UCSD-AML1 (cell line): ENCODE measurements at regions not wholly inside any gene's neighbourhood (a gene's known extent, or its start where the extent isn't known, plus 50 kb on each side); places are given as distances from the start of the nearest gene placed in this dataset.
"Not testable (repeated sequence)": the region's sequence is repeated elsewhere in the genome, so short reads cannot be mapped to it uniquely, and the experiment has no call there.

Source experiments
- DNase-seq: peaks from one replicate; lab custom pipeline; 2025; ENCODE audit not compliant: unreplicated experiment; lab: John Stamatoyannopoulos, UW

DNA sequence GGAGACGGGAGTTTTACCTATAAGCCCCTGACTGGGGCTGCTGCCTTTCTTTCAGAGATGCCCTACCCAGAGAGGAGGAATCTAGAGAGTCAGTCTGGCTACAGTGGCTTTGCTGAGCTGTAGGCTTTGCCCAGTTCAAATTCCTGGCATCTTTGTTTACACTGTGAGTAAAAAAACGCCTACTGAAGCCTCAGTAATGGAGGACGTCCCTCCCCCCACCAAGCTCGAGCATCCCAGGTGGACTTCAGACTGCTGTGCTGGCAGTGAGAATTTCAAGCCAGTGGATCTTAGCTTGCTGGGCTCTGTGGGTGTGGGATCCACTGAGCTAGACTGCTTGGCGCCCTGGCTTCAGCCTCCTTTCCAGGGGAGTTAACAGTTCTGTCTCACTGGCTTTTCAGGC lies 237.1 kb upstream of the NT5E start:
- DNase-seq = not testable (repeated sequence)

DNA sequence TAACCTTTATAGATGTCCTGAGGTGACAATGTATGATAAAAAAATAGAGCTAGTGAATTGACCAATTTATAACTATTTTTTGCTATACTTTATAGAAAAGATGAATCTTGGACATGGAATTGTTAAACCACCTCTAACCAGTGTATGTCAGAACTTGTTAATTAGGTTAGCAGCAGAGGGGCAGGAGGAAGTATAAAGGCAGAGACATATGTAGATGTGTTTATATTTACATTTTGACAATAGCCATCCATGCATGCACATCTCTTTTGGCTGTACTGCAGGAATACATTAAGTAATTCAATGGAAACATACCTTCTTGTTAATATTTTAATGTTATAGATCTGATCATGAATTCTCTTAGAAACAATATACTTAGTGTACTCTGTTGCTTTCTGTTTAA lies 254.6 kb upstream of the NT5E start:
- DNase-seq = no peak

DNA sequence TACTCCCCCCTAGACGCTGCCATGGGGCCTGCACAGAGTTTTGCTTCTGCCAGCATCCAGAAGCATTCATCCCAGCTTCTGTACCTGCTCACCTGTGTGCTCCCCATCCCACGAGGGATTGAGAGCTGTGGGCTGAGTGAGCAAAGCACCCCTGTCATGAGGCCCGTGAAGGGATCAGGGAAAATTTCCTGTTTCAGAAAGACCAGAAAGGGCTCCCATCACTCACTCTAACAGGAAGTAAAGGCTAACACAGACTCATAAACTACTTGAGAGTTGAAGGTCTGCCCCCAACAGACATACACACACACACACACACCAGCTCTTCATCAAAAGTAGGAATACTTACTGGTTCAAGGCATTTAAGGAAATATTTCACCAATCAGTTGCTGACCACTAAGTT lies 256.5 kb upstream of the NT5E start:
- DNase-seq = no peak

DNA sequence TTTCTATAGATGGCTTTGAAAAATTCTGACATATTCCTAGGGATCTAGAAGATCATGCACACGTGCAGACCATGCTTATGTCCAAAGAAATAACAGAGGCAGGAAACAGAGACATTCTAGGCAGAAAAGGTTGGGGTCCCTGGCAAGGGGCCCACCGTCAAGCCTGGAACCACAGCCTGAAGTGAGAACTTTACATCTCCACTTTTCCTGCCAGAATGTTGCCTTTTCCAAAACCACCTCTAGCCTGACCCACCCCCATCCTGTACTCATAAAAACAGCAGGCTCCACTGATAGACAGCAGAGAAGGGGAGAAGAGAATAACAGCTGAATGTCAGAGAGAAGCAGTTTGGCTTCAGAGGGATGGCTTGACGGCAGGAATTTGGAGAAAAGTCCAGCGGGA lies 257.3 kb upstream of the NT5E start:
- no peak for DNase-seq

DNA sequence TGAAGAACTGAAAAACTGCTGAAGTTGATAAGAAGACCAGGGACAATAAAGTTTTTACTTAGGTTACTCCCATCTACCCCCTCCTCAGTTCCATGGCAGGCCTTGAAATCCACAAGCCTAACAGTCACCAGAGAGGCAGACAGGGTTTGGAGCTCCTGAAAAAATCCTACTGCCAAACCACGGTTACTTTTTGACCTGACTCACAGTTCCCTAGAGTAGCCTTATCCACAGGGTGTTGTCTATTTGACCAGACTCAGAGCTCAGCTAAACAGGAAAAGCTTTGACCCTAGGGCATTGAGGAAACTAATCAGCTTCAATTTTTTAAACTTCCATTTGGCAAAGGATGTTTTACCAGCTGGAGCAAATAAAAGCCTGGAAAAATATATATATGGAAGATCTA lies 257.7 kb upstream of the NT5E start:
- DNase-seq = no peak

DNA sequence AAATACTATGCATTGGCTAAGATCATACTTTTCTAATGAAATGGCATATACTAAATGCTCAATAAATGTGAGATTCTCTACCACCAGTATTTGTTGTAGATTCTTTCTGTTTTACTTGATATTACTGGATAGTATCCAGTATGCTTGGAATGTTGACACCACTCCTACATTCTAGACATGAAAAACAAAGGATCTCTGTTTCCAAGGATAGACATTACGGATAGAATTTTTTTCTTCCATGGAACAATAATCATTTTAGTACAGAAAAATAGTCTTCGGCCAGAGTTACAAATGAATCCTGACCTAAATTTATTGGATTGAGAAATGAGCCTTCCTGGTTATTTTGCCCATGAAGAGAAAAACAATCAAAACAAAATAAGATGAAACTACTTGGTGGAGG lies 258.2 kb upstream of the NT5E start:
- no peak for DNase-seq

DNA sequence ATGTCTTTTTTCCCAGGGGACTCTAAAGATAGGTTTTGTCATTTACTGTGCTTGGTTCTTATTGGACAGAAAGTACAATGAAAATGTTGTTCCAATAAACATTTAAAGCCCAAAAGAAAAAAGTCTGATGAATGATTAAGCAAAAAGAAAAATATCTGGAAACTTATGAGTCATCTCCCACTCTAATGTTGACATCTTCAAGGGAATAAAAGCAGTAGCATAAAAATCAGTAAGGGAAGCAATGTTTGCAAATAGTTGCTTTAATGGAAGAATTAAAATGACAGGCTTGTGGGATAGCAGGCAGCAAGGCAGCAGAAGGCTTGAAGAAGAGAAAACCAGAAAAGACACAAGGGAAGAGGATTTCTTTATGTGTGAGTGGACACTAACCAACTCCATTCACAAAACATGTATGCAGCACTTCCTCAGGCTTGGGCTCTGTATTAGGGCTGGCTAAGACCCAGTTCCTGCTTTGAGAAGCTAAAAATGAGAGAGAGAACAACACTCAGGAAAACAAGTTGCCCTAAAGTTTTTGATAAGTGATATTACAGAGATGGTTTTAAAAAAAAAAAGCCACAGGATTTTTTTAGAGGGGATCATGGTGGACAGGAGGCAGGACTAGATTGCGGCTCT lies 263.2 kb upstream of the NT5E start:
- no peak for DNase-seq

DNA sequence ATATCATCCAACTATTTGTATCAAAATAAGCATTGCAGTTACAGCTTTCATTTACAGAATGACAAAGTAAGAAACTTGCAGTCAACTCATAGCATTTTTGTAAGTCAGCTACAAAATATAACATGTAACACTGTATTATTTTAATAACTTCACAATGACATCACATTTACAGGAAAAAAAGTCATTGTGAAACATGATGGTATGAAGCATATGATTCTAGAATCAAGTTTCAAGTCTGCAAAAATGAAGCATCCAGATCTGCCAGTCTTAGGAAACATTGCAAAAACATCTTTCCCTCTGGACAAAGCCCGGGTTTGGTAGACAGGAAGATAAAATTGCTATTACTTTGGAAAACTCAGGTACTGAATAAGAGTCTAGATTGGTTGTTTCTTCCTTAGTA lies 263.9 kb upstream of the NT5E start:
- no peak for DNase-seq

DNA sequence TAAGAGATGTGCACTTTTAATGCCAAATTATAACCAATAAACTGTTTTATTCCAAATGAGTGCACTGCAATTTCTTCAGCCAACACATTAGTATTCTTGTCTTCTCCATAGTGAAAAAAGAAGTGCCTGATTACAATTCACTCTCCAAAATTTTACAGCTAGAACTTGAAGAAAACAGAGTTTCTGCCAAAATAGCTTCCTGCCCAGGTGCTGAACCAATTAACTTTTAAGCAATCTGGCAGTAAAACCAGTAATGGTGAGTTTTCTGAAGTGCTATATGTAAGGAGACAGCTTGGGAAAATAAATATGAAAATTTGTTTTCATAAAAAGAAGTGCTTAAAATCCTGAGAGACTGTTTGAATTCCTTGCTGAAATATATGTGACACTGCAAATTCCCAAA lies 266.0 kb upstream of the NT5E start:
- no peak for DNase-seq

DNA sequence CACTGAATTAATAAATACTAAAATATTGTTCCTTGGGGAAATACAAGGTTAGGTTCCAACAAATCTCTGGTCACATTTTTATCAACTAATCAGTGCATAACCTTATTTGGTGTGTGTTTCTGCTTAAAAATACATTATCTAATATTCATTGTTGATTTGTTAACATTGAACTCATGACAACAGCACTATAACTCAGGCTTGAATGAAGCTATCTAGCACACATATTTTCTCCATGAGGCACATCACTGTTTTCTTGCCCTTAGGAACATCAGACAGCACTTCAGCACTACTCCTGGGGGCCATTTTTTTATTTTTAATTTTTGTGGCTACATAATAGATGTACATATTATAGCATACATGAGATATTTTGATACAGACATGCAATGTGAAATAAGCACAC lies 277.2 kb upstream of the NT5E start:
- no peak for DNase-seq

DNA sequence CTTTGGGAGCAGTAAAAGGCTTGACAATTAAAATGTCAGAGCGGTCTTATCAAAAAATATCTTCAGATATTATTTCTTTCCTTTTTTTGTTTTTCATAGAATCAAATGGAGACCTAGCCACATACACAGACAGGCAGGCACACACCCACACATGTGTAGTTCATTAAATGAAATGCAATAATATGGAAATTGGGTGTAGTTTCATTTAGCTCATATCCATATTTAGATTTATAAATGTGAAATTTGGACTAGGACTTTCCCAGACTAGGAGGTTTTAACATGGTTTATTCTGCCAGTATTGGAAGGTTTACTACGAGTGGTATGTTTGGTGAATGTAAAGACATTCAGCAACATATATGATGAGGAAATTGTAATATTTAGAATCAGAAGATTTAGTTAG lies 277.7 kb upstream of the NT5E start:
- no peak for DNase-seq

DNA sequence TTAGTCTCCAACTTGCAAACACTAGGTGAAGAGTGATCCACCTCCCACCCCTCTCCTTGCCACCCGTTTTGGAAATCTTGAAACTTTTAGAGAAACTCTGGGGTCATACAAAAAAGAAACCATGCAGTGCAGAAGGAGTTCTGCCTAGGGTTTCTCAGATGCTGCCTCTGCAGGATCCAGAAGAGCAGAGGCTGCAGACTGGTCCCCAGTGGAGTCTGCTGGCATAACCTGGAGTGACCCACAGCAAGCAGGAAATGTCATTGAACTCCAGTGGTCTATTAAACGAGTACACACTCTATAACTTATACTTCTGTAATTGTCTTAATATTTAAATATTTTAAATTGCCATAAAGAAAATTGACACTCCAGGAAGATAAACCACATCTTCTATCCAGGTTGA lies 280.7 kb upstream of the NT5E start:
- no peak for DNase-seq

DNA sequence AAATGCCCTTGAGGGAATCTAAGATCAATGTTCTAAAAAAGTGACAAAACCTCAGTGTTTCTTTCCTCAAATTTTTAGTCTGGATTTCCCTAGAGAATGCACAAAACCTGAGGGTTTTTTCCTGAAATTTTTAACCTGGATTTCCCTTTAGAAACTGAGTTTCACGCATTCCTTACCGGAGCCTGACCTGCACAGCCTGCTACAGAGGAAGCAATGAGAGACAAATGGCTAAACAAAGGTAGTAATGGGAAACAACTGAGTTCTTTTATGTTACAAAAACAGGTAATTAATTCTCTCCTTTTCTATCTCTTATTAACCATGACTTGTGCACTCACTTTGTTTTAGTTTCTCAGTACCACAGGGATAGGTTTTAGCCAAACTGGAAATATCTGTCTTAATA lies 281.7 kb upstream of the NT5E start:
- no peak for DNase-seq

DNA sequence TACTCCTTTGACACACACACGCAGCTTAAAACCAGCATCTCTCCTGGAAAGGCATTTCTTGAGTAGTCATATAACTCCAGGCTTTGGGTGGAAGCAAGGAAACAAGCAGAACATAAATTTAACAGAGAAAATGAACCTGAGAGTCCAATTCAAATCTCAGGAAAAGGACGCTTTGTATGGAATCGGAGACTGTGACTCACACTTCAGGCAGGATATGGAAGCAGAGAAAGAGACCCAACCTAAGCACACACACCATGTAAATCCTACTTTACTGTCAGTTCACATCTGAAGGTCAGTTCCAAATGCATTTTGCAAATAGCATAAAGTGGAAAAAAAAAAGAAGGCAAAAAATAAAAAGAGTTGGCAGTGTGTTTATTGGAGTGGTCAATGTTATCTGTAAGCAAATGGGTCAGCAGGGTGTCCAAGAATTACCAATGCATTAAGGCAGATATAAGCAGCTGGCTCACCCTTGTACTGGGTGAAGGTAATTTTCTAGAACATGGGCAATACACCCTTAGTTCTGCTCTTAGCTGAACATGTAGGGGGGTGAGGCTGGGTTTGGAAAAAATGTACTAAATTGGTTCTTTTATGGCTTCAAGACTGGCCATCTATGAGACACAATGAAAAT lies 283.7 kb upstream of the NT5E start:
- DNase-seq = no peak

DNA sequence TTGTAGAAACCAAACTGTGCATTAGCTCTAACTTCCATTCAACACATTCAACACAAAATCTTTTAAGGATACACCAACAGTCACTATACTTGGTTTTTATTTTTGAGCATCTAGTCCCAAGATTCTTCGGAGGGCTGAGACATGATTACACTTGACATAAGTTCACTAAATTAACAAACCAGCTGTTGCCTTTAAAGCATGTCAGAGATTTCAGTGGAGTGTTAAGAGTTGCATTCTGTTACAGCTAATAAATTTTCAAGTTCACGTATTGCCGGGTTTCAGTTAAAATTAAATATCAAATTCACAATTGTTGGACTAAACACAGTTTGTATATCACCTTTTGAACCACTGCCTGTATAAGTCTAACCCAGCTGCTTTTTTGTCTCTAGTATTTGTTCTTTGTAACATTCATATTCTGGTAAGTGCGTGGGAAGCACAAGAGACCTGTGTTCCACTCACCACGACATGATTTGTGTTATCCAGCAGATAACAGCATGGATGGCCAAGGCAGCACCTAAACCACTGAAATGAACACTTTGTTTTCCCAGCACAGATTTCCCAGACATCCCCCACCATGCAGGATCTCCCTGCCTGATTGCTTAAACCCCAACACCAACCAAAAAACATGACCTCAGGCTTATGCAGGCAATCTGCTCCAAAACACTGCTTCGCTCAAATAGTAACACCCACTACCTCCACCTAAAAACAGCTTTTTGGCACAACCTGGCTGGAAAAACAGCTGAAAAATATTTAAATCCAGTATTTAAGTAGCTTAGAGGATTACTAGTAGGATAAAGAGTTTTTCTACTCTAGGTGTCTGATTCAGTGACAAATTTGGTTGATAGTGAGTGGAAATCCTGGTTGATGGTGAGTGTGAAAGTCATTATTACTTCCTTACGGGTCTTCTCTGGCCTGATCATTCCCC lies 286.5 kb upstream of the NT5E start:
- DNase-seq = no peak

DNA sequence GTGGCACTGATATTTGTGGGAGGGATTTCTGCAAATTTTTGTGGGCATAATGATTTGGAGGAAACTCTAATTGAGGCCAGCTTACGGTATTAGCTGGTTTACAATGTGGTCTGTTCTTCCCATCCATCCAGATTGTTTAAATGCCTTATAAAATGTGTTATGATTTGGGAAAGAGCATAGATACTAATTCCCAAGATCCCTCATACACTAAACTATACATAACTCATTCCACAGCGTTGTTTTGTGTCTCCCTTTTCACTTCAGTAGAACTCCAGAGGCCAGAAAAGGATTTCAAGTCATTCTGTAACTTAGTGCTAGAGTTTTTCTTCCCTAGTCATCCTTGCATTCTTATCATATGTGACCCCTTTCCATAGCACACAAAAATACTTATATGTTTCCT lies 292.6 kb upstream of the NT5E start:
- DNase-seq = no peak

DNA sequence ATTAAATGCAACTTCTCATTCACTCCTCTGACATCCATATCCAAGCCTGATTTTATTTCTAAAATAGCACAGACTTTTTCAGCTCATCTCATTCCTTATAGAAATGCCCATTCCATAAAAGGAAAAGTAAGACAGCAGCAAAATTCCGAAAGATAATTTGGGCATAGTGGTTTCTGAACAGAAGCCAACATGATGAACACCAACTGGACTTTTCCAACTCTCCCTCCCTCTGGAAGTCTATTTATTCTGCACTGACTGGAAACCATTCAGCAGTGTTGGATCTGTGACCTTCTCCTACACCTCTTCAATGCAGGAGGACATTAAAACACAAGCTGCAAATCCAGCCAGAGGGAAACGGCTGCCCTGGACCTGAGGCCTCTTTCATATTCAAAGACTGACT lies 306.2 kb upstream of the NT5E start:
- no peak for DNase-seq

DNA sequence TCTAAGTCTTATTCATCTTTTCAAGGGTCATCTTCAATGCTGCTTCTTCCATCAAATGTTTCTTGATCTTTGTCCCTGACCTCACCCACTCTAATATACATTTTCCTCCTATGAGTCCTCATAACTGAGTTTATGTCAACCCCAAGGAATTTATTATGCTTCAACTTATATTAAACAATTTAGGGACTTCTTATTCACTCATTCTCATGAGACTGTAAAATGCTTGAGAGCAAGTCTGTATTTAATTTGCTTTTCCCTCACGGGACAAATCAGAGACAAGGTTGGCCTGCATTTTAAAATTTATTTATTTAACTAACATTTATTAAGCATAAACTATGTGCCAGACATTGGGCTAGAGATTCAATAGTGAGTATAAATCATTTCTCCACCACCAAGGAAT lies 312.0 kb upstream of the NT5E start:
- no peak for DNase-seq

DNA sequence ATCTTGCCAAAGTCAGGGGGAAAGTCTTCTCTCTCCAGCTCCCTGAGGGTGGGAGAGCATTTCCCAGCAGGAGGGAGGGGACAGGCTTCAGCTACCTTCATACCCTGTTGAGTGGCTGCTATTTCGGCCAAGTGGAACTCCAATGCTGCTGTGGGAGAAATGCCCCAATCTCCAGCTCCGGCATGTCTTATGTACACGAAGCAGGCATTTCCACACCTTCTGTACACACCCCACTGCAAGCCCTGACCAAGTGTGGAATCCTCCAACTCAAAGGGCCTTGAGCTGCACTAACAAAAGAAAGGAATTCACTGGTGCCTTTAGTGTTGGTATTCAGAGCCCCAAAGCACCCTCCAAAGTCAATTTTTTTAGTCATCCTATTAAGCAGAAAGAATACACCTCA lies 313.6 kb upstream of the NT5E start:
- no peak for DNase-seq

DNA sequence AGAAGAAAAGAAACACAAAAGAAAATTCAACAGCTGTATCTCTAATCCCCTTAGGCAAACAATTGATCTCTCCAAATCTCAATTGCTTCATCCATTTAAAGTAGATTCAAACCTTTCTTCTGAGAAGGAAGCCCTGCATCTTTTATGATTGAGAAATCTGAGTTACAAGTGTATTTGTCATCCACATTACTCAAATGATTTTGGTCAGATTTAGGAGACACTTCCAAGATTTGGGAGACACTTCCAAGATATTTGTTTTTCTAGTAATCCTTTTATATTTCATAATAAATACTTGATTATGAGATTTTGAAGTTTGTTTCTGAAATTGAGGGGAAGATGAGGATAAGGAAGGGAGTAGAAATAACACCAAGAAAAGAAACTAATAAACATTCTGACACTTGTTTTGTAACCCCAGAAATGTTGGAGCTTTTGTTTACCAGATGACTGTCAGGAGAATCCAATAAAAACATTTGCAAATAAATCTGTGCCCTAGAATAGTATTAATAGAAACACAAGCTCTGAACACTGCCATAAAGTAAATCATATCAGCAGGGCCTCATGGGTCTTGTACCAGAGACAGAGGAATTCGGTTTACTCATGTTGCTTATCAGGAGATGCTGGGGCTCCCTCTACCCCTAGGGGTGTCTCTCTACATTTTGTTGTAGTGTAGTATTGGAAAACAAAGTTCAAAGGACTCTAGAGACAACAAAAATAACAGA lies 314.3 kb upstream of the NT5E start:
- no peak for DNase-seq

DNA sequence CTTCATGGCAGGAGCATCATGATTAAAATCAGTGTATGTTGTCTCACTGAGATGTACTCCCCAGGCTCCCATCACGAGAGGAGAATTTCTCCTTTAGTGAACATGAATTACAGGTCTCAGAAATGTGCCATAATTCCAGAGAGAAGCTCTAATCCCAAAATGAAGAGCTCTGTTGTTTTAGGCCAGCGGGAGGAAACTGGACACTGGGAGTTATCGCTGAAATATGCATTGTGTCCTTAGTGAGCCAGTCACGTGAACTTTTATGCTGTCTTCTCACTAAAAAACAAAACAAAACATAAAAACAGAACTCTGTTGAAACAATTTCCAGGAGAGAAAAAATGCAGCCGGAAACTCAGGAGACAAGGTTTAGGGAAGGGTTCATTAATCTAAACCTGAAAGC lies 315.7 kb upstream of the NT5E start:
- DNase-seq = no peak

DNA sequence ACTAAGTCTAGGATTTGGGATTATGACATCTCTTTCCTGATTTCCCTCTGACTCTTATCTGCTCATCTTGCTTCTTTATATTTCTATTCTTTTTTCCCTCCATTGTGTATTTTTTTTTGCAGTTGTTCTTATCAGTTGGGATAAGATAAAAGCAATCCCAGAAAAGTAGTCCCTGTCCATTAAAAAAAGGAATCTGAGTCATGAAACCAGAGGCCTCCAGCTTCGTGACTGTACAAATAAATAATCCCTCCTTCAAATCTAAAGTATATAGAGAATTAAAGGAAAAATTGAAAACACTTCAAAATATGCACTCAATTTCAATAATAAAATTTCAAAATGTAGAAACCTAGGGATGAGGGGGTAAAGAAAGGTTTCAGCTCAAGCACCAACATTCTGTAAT lies 317.8 kb upstream of the NT5E start:
- no peak for DNase-seq
